ENCODE measurements at regions not wholly inside any gene's neighbourhood (a gene's known extent, or its start where the extent isn't known, plus 50 kb on each side); places are given as distances from the start of the nearest gene placed in this dataset.

- DNase-seq: no peak
- H3K27me3 ChIP-seq (ENCODE audit: insufficient read depth, low read length, poor library complexity, severe bottlenecking): no peaks in the 10 kb centered on the region
- H3K9me3 ChIP-seq (ENCODE audit: low read length): no peaks in the 10 kb centered on the region
- Mint-ChIP-seq H3K36me3 (peaks cover 3 to 6% (median 4%) of the 10 kb centered on the region in 3 donors), H3K27me3 (no peaks in the 10 kb centered on the region), H3K9me3 (peaks cover 0 to 3% (median 0%) of the 10 kb centered on the region in 5 donors), H3K4me1 (peaks cover 8 to 40% (median 18%) of the 10 kb centered on the region in 3 donors), H3K4me3 (peak overlapping the region in 2 of 7 donors; percentile 36 to 38), H3K27ac (peak overlapping the region in 3 of 8 donors; percentile 23 to 82 (median 43))
- CTCF ChIA-PET: no interaction called here
- no peak overlapping the region for H3K4me3 ChIP-seq (ENCODE audit: low read length)
- POLR2A ChIA-PET: no interaction called here
- H3K4me1 ChIP-seq (ENCODE audit: insufficient read depth, low read length): no peaks in the 10 kb centered on the region
- no peaks in the 10 kb centered on the region for H3K36me3 ChIP-seq (ENCODE audit: insufficient read depth, low read length)
- H3K27ac ChIP-seq (ENCODE audit: low read depth, low read length): no peak overlapping the region
Measured at GRCh38 chr2:144224472-144224871, 295.4 kb downstream of the ZEB2 start.

- POLR2A ChIA-PET: no interaction called here
Measured at GRCh38 chr2:144219979-144220378, 299.9 kb downstream of the ZEB2 start.

DNA sequence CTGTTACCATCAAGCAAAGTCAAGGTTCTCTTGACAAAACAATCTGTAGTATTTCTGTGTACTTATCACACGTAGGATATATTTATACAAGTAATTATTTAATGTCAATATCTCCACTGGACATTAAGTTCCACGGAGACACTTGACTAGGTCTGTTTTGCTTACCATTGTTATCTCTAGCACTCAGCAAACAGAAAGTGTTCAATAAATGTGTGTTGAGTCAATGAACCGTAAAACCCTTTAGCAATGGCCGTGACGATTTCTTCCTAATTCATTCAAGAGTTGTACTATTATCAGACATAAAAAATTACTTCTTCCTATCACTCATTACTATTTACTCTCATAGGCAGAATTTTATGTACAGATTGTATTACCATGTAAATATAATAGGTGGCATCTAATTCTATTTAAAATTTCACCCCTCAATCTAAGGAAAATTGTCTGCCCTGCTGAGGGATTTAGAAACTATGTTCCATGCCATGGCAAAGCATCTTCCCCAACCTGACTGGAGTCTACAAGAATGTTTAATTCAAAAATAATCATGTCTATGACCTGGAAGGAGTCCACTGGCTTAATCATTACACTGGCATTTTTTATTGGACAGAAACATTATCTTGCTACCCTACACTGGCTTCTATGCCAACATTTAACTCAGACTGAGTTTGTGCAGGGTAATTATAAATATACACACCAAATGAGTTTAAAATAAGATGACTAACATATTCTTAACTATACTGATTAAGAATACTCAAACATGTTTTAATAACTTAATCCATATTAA lies 301.9 kb downstream of the ZEB2 start:
- no peaks in the 10 kb centered on the region for H3K36me3 ChIP-seq (ENCODE audit: insufficient read depth, low read length)
- Mint-ChIP-seq H3K36me3 (peaks cover 0 to 5% (median 0%) of the 10 kb centered on the region in 3 donors), H3K27me3 (no peaks in the 10 kb centered on the region), H3K9me3 (no peaks in the 10 kb centered on the region), H3K4me3 (no peak overlapping the region), H3K27ac (no peak overlapping the region), H3K4me1 (peaks cover 28 to 42% (median 35%) of the 10 kb centered on the region in 3 donors)
- H3K27me3 ChIP-seq (ENCODE audit: insufficient read depth, low read length, poor library complexity, severe bottlenecking): no peaks in the 10 kb centered on the region
- no peak overlapping the region for H3K27ac ChIP-seq (ENCODE audit: low read depth, low read length)
- H3K9me3 ChIP-seq (ENCODE audit: low read length): no peaks in the 10 kb centered on the region
- POLR2A ChIA-PET: no interaction called here
- CTCF ChIA-PET: no interaction called here
- no peak overlapping the region for H3K4me3 ChIP-seq (ENCODE audit: low read length)
- H3K4me1 ChIP-seq (ENCODE audit: insufficient read depth, low read length): peaks cover 8% of the 10 kb centered on the region
- no peak for DNase-seq

More at GRCh38 chr2:144219979-144220378, 299.9 kb downstream of the ZEB2 start:
- Histone ChIP-seq H3K4me1 (ENCODE audit: insufficient read depth, low read length) (peaks cover 4% of the 10 kb centered on the region), H3K27me3 (ENCODE audit: insufficient read depth, low read length, poor library complexity, severe bottlenecking) (no peaks in the 10 kb centered on the region), H3K36me3 (ENCODE audit: insufficient read depth, low read length) (no peaks in the 10 kb centered on the region), H3K4me3 (ENCODE audit: low read length) (no peak overlapping the region), H3K27ac (ENCODE audit: low read depth, low read length) (no peak overlapping the region), H3K9me3 (ENCODE audit: low read length) (no peaks in the 10 kb centered on the region)
- DNase-seq: no peak
- H3K27me3 Mint-ChIP-seq: no peaks in the 10 kb centered on the region
- no peak overlapping the region for H3K27ac Mint-ChIP-seq
- H3K9me3 Mint-ChIP-seq: no peaks in the 10 kb centered on the region
- no peak overlapping the region for H3K4me3 Mint-ChIP-seq
- H3K36me3 Mint-ChIP-seq: peaks cover 0 to 5% (median 0%) of the 10 kb centered on the region in 3 donors
- H3K4me1 Mint-ChIP-seq: peaks cover 12 to 31% (median 19%) of the 10 kb centered on the region in 3 donors
- CTCF ChIA-PET: no interaction called here

- POLR2A ChIA-PET: no interaction called here
- no peak overlapping the region for H3K27ac ChIP-seq (ENCODE audit: low read depth, low read length)
- no peak for DNase-seq
- H3K36me3 ChIP-seq (ENCODE audit: insufficient read depth, low read length): no peaks in the 10 kb centered on the region
- peak overlapping the region; percentile 0 to 40 (median 11) for H3K4me3 Mint-ChIP-seq
- CTCF ChIA-PET: no interaction called here
- peaks cover 38 to 59% (median 49%) of the 10 kb centered on the region in 3 donors for H3K4me1 Mint-ChIP-seq
- H3K27ac Mint-ChIP-seq: peak overlapping the region; percentile 14 to 95 (median 82)
- no peak overlapping the region for H3K4me3 ChIP-seq (ENCODE audit: low read length)
- H3K4me1 ChIP-seq (ENCODE audit: insufficient read depth, low read length): peaks cover 8% of the 10 kb centered on the region
- H3K27me3 ChIP-seq (ENCODE audit: insufficient read depth, low read length, poor library complexity, severe bottlenecking): no peaks in the 10 kb centered on the region
- H3K36me3 Mint-ChIP-seq: peaks cover 0 to 7% (median 2%) of the 10 kb centered on the region in 3 donors
- H3K9me3 ChIP-seq (ENCODE audit: low read length): no peaks in the 10 kb centered on the region
- H3K27me3 Mint-ChIP-seq: no peaks in the 10 kb centered on the region
- H3K9me3 Mint-ChIP-seq: no peaks in the 10 kb centered on the region
Measured at GRCh38 chr2:144215701-144216675, 303.9 kb downstream of the ZEB2 start.

DNA sequence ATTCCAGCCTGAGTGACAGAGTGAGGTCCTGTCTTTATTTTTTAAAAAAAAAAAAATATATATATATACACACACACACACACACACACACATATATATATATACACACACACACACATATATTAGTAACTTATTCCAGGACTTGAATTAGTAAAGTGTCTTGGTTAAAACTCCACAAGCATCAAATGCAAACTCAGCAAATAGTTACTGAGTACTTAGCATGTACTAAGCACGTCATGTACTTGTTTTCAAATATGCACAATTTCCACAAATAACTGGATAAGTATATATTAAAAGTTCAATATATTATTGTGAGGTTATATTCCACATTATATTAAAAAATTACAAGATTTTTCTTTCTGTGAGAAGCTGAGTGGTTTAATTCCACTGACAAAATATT lies 304.7 kb downstream of the ZEB2 start:
- H3K4me1 Mint-ChIP-seq: peaks cover 41 to 62% (median 51%) of the 10 kb centered on the region in 3 donors
- H3K4me3 ChIP-seq (ENCODE audit: low read length): no peak overlapping the region
- no peak for DNase-seq
- H3K27ac ChIP-seq (ENCODE audit: low read depth, low read length): no peak overlapping the region
- no peaks in the 10 kb centered on the region for H3K27me3 Mint-ChIP-seq
- POLR2A ChIA-PET: no interaction called here
- no peaks in the 10 kb centered on the region for H3K36me3 ChIP-seq (ENCODE audit: insufficient read depth, low read length)
- no peaks in the 10 kb centered on the region for H3K9me3 ChIP-seq (ENCODE audit: low read length)
- H3K4me3 Mint-ChIP-seq: no peak overlapping the region
- H3K4me1 ChIP-seq (ENCODE audit: insufficient read depth, low read length): peaks cover 8% of the 10 kb centered on the region
- H3K27me3 ChIP-seq (ENCODE audit: insufficient read depth, low read length, poor library complexity, severe bottlenecking): no peaks in the 10 kb centered on the region
- H3K9me3 Mint-ChIP-seq: no peaks in the 10 kb centered on the region
- CTCF ChIA-PET: no interaction called here
- H3K27ac Mint-ChIP-seq: peak overlapping the region in 1 of 8 donors; percentile 14
- peaks cover 0 to 7% (median 5%) of the 10 kb centered on the region in 3 donors for H3K36me3 Mint-ChIP-seq

DNA sequence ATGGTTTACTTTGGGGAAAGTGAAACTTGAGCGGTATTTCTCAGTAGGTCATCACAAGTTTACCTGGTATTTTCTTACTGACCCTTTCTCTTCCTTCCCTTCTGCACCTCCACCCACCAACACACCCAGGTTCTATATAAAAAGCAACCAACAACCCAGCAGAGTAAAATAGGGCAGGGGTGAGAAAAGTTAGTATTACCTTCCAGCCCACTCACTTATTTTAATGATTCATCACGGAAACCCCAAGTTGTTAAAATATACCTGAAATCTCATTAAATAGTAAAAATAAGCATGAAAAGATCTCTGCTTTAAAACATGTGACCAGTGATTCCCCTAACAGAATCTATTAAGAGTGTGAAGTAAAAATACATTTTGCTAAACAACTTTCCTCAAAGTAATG lies 306.1 kb downstream of the ZEB2 start:
- H3K27me3 ChIP-seq (ENCODE audit: insufficient read depth, low read length, poor library complexity, severe bottlenecking): no peaks in the 10 kb centered on the region
- Mint-ChIP-seq H3K4me3 (peak overlapping the region in 6 of 7 donors; percentile 52 to 74 (median 70)), H3K36me3 (peaks cover 0 to 10% (median 6%) of the 10 kb centered on the region in 3 donors), H3K27me3 (no peaks in the 10 kb centered on the region), H3K9me3 (no peaks in the 10 kb centered on the region), H3K27ac (peak overlapping the region; percentile 44 to 95 (median 66)), H3K4me1 (peaks cover 46 to 62% (median 55%) of the 10 kb centered on the region in 3 donors)
- POLR2A ChIA-PET: no interaction called here
- no peak overlapping the region for H3K27ac ChIP-seq (ENCODE audit: low read depth, low read length)
- DNase-seq: no peak
- no peak overlapping the region for H3K4me3 ChIP-seq (ENCODE audit: low read length)
- peaks cover 8% of the 10 kb centered on the region for H3K4me1 ChIP-seq (ENCODE audit: insufficient read depth, low read length)
- CTCF ChIA-PET: no interaction called here
- no peaks in the 10 kb centered on the region for H3K36me3 ChIP-seq (ENCODE audit: insufficient read depth, low read length)
- no peaks in the 10 kb centered on the region for H3K9me3 ChIP-seq (ENCODE audit: low read length)

DNA sequence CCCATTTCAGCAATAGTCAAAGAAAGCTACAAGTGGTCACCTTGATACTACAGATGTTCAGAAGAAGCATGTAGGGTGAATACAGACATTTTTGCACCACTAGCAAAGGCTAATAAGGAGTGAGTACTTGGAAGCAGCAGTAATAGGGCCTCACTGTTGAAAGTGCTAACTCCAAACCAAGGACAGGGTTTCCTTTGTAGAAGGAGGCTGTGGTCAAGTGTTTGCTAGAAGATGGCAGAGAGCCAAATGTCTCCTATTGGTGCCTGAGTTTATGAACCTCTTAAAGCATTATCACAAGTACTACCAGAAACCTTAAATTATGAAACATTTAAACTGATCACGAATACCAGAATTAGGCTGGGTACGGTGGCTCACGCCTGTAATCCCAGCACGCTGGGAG lies 308.1 kb downstream of the ZEB2 start:
- Histone ChIP-seq H3K36me3 (ENCODE audit: insufficient read depth, low read length) (no peaks in the 10 kb centered on the region), H3K9me3 (ENCODE audit: low read length) (no peaks in the 10 kb centered on the region), H3K27ac (ENCODE audit: low read depth, low read length) (no peak overlapping the region), H3K27me3 (ENCODE audit: insufficient read depth, low read length, poor library complexity, severe bottlenecking) (no peaks in the 10 kb centered on the region), H3K4me3 (ENCODE audit: low read length) (no peak overlapping the region), H3K4me1 (ENCODE audit: insufficient read depth, low read length) (peaks cover 8% of the 10 kb centered on the region)
- POLR2A ChIA-PET: no interaction called here
- peaks cover 46 to 51% (median 50%) of the 10 kb centered on the region in 3 donors for H3K4me1 Mint-ChIP-seq
- H3K36me3 Mint-ChIP-seq: peaks cover 8 to 20% (median 11%) of the 10 kb centered on the region in 3 donors
- no peaks in the 10 kb centered on the region for H3K27me3 Mint-ChIP-seq
- DNase-seq: no peak
- peak overlapping the region in 4 of 8 donors; percentile 43 to 93 (median 70) for H3K27ac Mint-ChIP-seq
- CTCF ChIA-PET: no interaction called here
- no peaks in the 10 kb centered on the region for H3K9me3 Mint-ChIP-seq
- peak overlapping the region in 1 of 7 donors; percentile 25 for H3K4me3 Mint-ChIP-seq

DNA sequence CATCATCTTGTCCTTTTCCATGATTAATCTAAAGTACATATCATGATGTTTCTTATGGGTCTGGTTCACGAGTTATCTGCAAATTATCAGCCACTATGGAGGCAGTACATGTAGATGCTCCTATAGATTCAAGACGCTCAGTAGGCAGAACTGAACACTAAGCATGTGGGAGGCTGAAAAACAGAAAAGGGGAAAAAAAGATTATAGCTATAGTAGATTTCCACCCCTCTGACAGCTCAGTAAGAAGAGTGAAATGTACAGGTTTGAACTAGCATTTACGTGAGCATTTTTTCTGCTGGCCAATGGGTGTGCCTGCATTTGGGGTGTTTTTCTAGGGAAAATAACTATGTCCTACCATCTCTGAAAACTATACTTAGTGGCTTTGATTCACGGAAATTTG lies 308.9 kb downstream of the ZEB2 start:
- H3K4me1 Mint-ChIP-seq: peaks cover 39 to 43% (median 43%) of the 10 kb centered on the region in 3 donors
- H3K27me3 ChIP-seq (ENCODE audit: insufficient read depth, low read length, poor library complexity, severe bottlenecking): no peaks in the 10 kb centered on the region
- no peaks in the 10 kb centered on the region for H3K9me3 Mint-ChIP-seq
- ChIA-PET POLR2A (interaction anchor here (0.6 kb wide), 1 partner anchor 223 kb away, joined by 3 read pairs; no protein-coding TSS in a partner anchor), CTCF (no interaction called here)
- H3K4me3 ChIP-seq (ENCODE audit: low read length): no peak overlapping the region
- no peak overlapping the region for H3K27ac ChIP-seq (ENCODE audit: low read depth, low read length)
- H3K27ac Mint-ChIP-seq: peak overlapping the region in 6 of 8 donors; percentile 7 to 93 (median 60)
- H3K9me3 ChIP-seq (ENCODE audit: low read length): no peaks in the 10 kb centered on the region
- H3K4me1 ChIP-seq (ENCODE audit: insufficient read depth, low read length): peaks cover 8% of the 10 kb centered on the region
- no peaks in the 10 kb centered on the region for H3K27me3 Mint-ChIP-seq
- no peak for DNase-seq
- H3K4me3 Mint-ChIP-seq: peak overlapping the region in 1 of 7 donors; percentile 41
- H3K36me3 Mint-ChIP-seq: peaks cover 8 to 24% (median 11%) of the 10 kb centered on the region in 3 donors
- H3K36me3 ChIP-seq (ENCODE audit: insufficient read depth, low read length): no peaks in the 10 kb centered on the region

Data from CD8-positive, alpha-beta memory T cell (primary cell).